Endothelial cell of umbilical vein (primary cell): ENCODE measurements at regions not wholly inside any gene's neighbourhood (a gene's known extent, or its start where the extent isn't known, plus 50 kb on each side); places are given as distances from the start of the nearest gene placed in this dataset.
A peak's percentile ranks its signal among the peaks of the same experiment; 100 is the strongest.

Experiments
- BruUV-seq: library from RNA; stranded (reverse); fragments of 400-500 nt; replicated peaks from 2 replicates; lab custom pipeline; 2021; lab: Mats Ljungman, UMichigan
- CTCF ChIA-PET: fragments of 300-600, 350-600 bp; sonication (Branson Sonifier 250); formaldehyde crosslinking; loops from one replicate; lab custom pipeline; 2021; ENCODE audit warnings: antibody characterized with exemption, inconsistent platforms; lab: Charles Lee
- POLR2A ChIA-PET: fragments of 300-600, 350-600 bp; sonication (Branson Sonifier 250); formaldehyde crosslinking; loops from one replicate; lab custom pipeline; 2021; ENCODE audit warnings: antibody characterized with exemption, inconsistent platforms; lab: Charles Lee
- DNase-seq: peaks from one replicate; pipeline ENCODE4 v3.0.0-alpha.2; 2011; ENCODE audit warnings: low read depth, low spot score
- FAIRE-seq: peaks from 2 replicates; lab custom pipeline; 2011; peaks lifted over from hg19 to GRCh38; lab: Jason Lieb, UNC
- H2AFZ ChIP-seq: 2 replicates; pipeline ENCODE4 v1.6.0; 2012; ENCODE audit warnings: low read depth, low read length, control low read depth, inconsistent platforms
- H3K27ac ChIP-seq: 2 replicates; pipeline ENCODE4 v1.5.1; 2011; ENCODE audit warnings: low read depth, mild to moderate bottlenecking, control low read depth, low read length, moderate library complexity; ENCODE audit not compliant: insufficient read depth
- H3K27me3 ChIP-seq, 2 experiments: 2 replicates each; pipeline versions ENCODE4 v1.6.0 to v1.6.1; 2011; ENCODE audit warnings: low read length in 2 of 2, mixed read lengths in 1 of 2; ENCODE audit not compliant: control insufficient read depth in 2 of 2, insufficient read depth in 2 of 2
- H3K36me3 ChIP-seq, 2 experiments: 2 replicates in 1 of 2; 3 replicates in 1 of 2; pipeline ENCODE4 v1.5.1; 2011; ENCODE audit warnings: low read length in 2 of 2, mild to moderate bottlenecking in 1 of 2, moderate library complexity in 1 of 2; ENCODE audit not compliant: control insufficient read depth in 2 of 2, insufficient read depth in 2 of 2; ENCODE audit errors: extremely low read depth in 1 of 2
- H3K4me1 ChIP-seq: 3 replicates; pipeline ENCODE4 v1.5.1; 2011; ENCODE audit warnings: mild to moderate bottlenecking, low read length; ENCODE audit not compliant: control insufficient read depth, insufficient read depth; ENCODE audit errors: extremely low read depth
- H3K4me2 ChIP-seq: 2 replicates; pipeline ENCODE4 v1.6.1; 2011; ENCODE audit warnings: low read length, control low read depth, mixed read lengths; ENCODE audit not compliant: insufficient read depth
- H3K4me3 ChIP-seq, 3 experiments: fragments of 200-600 bp in 1 of 3; sonication (generic), shearing (Covaris generic) in 1 of 3; replicated peaks in 1 of 3; 2 replicates each; pipeline ENCODE4 v1.5.1; 2011 to 2016; ENCODE audit warnings: control low read depth in 3 of 3, low read length in 3 of 3, mild to moderate bottlenecking in 2 of 3, inconsistent platforms in 1 of 3, low read depth in 1 of 3, moderate library complexity in 1 of 3; ENCODE audit not compliant: insufficient read depth in 1 of 3
- H3K79me2 ChIP-seq: 2 replicates; pipeline ENCODE4 v1.6.0; 2012; ENCODE audit warnings: low read length, inconsistent platforms; ENCODE audit not compliant: control insufficient read depth, insufficient read depth
- H3K9ac ChIP-seq: replicated peaks from 2 replicates; pipeline ENCODE3; 2011; ENCODE audit warnings: low read length, control low read depth; ENCODE audit not compliant: insufficient read depth; ENCODE audit errors: extremely low read depth
- H3K9me1 ChIP-seq: replicated peaks from 3 replicates; pipeline ENCODE4 v1.6.0; 2011; ENCODE audit warnings: mild to moderate bottlenecking, low read length; ENCODE audit not compliant: control insufficient read depth, insufficient read depth; ENCODE audit errors: extremely low read depth
- H3K9me3 ChIP-seq: replicated peaks from 2 replicates; pipeline ENCODE4 v1.5.1; 2012; ENCODE audit warnings: low read length, inconsistent platforms; ENCODE audit not compliant: control insufficient read depth, insufficient read depth
- H4K20me1 ChIP-seq: replicated peaks from 2 replicates; pipeline ENCODE3; 2011; ENCODE audit warnings: mild to moderate bottlenecking, low read length; ENCODE audit not compliant: control insufficient read depth, insufficient read depth; ENCODE audit errors: extremely low read depth
- CTCF ChIP-seq, 2 donors: IDR thresholded peaks; 1 replicate in 1 of 2; 2 replicates in 1 of 2; pipeline ENCODE4 v1.5.1; 2011; ENCODE audit warnings: low read length in 2 of 2, mild to moderate bottlenecking in 2 of 2, moderate library complexity in 2 of 2, control low read depth in 1 of 2, inconsistent platforms in 1 of 2, low read depth in 1 of 2; ENCODE audit not compliant: insufficient read depth in 1 of 2; ENCODE audit errors: extremely low read depth in 1 of 2
- EZH2 ChIP-seq: IDR thresholded peaks from 2 replicates; pipeline ENCODE4 v1.6.1; 2012; ENCODE audit warnings: borderline replicate concordance, low read depth, mild to moderate bottlenecking, moderate library complexity, low read length, inconsistent platforms; ENCODE audit not compliant: severe bottlenecking
- FOS ChIP-seq: IDR thresholded peaks from 2 replicates; pipeline ENCODE4 v1.6.1; 2011; ENCODE audit warnings: mild to moderate bottlenecking, low read length, moderate library complexity, borderline replicate concordance; ENCODE audit not compliant: insufficient read depth
- GATA2 ChIP-seq: IDR thresholded peaks from 2 replicates; pipeline ENCODE4 v1.7.0; 2011; ENCODE audit warnings: low read depth, mild to moderate bottlenecking, moderate library complexity, mixed read lengths, low read length; ENCODE audit not compliant: insufficient read length, insufficient read depth
- JUN ChIP-seq: IDR thresholded peaks from 2 replicates; pipeline ENCODE4 v1.6.1; 2011; ENCODE audit warnings: borderline replicate concordance, low read depth; ENCODE audit not compliant: insufficient read length, insufficient read depth
- MAX ChIP-seq: IDR thresholded peaks from 2 replicates; pipeline ENCODE4 v1.6.1; 2011; ENCODE audit not compliant: insufficient read depth, insufficient read length
- MYC ChIP-seq: IDR thresholded peaks from one replicate; pipeline ENCODE4 v1.6.1; 2011; ENCODE audit warnings: mild to moderate bottlenecking, low read depth, low read length
- POLR2A ChIP-seq: IDR thresholded peaks from 2 replicates; pipeline ENCODE4 v1.6.1; 2012; ENCODE audit warnings: low read depth, mild to moderate bottlenecking, control low read depth, low read length
- POLR2AphosphoS5 ChIP-seq: IDR thresholded peaks from 2 replicates; pipeline ENCODE4 v1.6.1; 2012; ENCODE audit warnings: low read depth, mild to moderate bottlenecking, control low read depth, low read length, moderate library complexity; ENCODE audit not compliant: insufficient read depth
- dilution Hi-C: fragments of 300-500 bp; cut with MboI; formaldehyde crosslinking; loops from one replicate; pipeline ENCODE4 v1.15.0; 2019; ENCODE audit warnings: low sequenced_read_pairs; ENCODE audit not compliant: extremely low pct_ligation_motif_present
- intact Hi-C: fragments of 100-400 bp; cut with micrococcal nuclease; formaldehyde crosslinking; loops from one replicate; pipeline ENCODE4 v1.10.0; 2022

GRCh38 chr13:39941911-39942551 lies 286.6 kb downstream of the COG6 start:
- H2AFZ ChIP-seq, result peak overlapping the region; percentile 17
- no peaks in the 10 kb centered on the region for H4K20me1 ChIP-seq
- no peak for TF ChIP-seq EZH2
- TF ChIP-seq POLR2AphosphoS5, result no peak
- TF ChIP-seq MYC, result no peak
- no peak for TF ChIP-seq POLR2A
- TF ChIP-seq FOS, result no peak
- no peak for TF ChIP-seq CTCF (IDR thresholded peaks at IDR 0.05; ENCODE audit: extremely low read depth in 1 of 2, insufficient read depth in 1 of 2, low read depth in 1 of 2, low read length in 2 of 2)
- no peak for TF ChIP-seq JUN
- TF ChIP-seq GATA2, result no peak
- no peak for TF ChIP-seq MAX
- intact Hi-C loops (loop anchor here (1.0 to 10.0 kb wide), 4 partner anchors 47 to 739 kb away; partner anchors contain the start of gene FOXO1), dilution Hi-C loops (no loop called here)
- H3K27me3 ChIP-seq, result no peaks in the 10 kb centered on the region
- no peaks in the 10 kb centered on the region for H3K9me3 ChIP-seq
- ChIA-PET CTCF (interaction anchor here (0.6 to 3.1 kb wide), 36 partner anchors 10 to 835 kb away, joined by 3 to 39 read pairs (median 6); no protein-coding TSS in a partner anchor), POLR2A (no interaction called here)
- H3K9me1 ChIP-seq, result no peaks in the 10 kb centered on the region
- H3K9ac ChIP-seq, result no peak overlapping the region
- H3K36me3 ChIP-seq, result no peaks in the 10 kb centered on the region
- H3K4me2 ChIP-seq, result no peak overlapping the region
- H3K4me1 ChIP-seq, result peaks cover 3% of the 10 kb centered on the region
- no peaks in the 10 kb centered on the region for H3K79me2 ChIP-seq
- H3K27ac ChIP-seq, result no peak overlapping the region
- DNase-seq (peak; percentile 34), FAIRE-seq (peak; percentile 24)
- H3K4me3 ChIP-seq, result no peak overlapping the region
- BruUV-seq, result no TSS peak
